NCI-H1105 treated with DMSO at 0.1 percent for 48 hours (cell line): ENCODE measurements at regions not wholly inside any gene's neighbourhood (a gene's known extent, or its start where the extent isn't known, plus 50 kb on each side); places are given as distances from the start of the nearest gene placed in this dataset.
"Not testable (repeated sequence)": the region's sequence is repeated elsewhere in the genome, so short reads cannot be mapped to it uniquely, and the experiment has no call there.

ENCODE experiments used
- DNase-seq: peaks from one replicate; lab custom pipeline; 2025; lab: John Stamatoyannopoulos, UW

DNA sequence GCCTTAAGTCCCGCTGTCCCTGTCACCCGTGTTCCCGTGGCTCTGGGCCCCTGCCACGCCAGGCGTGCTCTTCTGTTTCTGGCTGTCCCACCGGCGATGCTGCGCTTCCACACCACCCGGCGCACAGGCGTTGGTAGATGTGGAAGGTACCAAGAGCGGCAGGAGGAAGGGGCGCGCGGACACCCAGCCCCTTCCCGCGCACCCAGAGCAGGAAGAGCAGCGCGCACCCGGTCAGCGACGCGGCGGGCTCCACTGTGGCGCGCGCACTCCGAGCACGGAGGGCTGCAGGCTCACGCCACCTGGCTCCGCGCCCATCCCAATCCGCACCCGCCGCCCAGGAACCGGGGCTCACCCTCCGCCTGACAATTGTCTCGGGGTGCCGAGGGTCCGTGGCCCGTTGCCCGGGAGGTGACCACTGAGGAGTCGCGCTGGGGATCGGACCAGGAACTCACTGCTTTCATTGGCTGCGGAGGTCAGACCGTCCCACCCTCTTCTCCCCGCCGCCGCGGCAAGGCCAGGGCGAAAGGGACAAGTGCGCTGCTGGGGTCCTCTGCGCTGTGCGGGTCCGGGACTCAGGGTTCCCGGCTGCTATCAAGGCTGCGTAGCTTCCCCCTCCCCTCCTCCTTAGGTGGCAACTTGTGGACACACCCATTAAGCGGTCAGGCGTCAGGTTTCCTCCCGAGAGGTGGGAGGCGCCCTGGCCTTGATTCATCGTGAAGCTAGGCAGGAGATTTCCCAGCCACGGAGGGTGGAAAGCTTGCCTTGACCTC lies 121.6 kb upstream of the ZNF92 start:
- DNase-seq: peak; percentile 96

DNA sequence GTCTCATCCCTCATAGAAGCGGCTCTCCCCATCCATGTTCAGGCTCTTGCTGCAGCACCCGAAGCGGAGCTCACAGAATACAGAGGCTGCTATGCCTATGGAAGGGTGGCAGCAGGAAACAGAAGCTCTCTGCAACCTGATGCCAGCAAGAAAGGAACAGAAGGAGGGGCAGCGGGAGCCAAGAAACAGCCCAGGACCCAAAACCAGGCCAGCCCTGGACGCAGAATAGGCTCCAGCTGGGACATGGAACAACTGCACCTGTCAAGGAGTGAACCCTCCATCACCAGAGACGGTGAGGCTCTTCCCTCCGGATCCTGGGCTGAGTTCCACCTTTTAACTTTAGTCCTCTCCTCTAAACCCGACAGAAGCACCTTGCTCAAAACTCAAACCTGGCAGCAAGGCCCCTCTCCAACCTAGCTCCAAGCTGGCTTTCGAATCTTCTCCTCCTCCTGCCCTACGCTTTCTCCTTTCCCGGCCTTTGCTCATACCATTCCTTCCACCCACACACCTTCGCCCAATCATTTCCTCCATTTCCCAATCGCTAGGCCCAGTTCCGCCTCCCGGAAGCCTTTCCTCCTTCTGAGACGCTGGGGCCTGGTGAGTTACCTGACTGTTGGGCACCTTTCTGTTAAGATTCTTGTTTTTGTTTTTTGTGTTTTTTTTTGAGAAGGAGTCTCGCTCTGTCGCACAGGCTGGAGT lies 122.8 kb upstream of the ZNF92 start:
- no peak for DNase-seq

DNA sequence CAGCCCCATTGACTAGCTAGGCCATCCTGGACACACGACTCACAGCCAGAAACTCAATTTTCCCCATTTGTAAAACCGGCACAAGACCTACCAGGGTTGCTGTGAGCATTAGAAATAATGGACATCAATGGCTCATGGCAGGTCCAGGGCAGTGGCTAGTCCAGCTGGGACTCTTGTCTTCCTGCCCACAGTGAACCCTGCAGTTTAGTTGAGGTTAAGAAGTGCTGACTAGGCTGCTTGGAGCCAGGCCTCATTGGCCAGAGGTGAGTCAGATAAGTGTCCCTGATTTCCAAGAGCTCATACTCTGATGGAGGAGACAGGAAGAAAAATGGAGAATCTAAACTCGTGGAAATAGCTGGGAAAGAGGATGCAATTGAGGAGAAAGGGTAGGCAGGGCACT lies 123.4 kb upstream of the ZNF92 start:
- DNase-seq: no peak

DNA sequence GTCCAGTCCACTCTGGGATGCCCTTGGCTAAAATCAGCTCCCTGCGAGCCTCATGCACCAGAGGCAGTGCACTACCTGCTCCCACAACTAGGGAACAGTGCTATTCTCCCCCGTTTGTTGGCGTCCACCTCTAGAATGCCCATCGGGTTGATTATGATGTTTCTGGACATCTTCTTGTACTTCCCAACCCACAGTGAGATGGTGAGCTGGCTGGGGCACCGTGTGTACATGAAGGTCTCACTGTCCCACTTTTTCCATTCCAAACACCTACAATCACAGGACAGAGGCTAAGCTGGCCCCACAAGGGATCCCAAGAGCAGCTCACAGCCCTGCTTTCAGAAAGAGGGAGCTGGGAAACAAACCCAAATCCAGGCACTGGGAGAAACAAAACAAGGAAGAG lies 126.2 kb upstream of the ZNF92 start:
- DNase-seq: no peak

DNA sequence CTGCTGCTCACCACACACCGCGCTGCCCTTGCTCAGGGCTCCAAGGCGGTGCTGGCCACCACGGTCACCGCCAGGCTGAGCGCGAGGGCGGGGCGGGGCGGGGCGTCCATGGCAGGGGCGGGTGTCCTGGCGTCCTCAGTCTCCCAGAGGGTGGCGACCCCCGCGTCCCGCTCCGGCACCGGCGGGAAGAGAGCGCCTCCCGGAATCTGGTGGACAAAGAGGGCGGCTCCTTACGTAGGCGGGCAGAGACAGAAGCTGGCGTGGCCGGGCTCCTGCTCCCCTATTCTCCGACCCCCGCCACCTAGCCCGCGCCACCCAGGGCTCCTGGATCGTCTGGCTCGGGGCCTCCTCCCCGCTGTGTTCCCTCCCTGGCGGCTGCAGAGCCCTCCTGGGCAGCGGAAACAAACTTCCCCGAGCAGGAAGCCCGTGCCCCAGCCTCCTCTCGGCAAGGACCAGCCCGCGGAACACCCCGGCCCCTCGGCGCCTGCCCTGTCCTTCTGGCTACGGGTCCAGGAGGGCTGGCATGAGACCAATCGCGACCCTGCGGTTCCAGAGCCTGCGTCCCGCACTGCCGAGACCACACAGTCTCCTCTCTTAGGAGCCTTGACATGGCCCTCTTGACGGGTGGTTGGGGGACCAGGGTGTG lies 133.8 kb upstream of the ZNF92 start:
- DNase-seq: no peak

DNA sequence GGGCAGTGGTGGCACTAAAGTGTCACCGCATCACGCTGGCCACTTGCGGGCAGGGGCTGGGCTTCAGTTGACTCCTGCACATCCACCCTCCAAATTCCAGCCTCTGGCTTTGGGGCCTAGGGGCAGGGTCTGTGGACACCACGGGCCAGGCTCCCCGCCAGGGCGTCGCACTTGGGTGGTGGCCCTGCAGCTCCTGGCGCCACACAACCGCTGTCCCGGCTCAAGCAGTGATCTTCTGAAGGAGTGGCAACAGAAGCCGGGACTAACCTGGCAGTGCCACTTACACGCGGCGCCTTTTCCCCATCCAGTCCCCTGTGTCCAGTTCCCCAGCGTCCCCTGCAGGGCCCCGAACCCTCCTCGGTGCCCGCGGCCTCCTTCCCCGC lies 134.3 kb upstream of the ZNF92 start:
- DNase-seq: no peak

DNA sequence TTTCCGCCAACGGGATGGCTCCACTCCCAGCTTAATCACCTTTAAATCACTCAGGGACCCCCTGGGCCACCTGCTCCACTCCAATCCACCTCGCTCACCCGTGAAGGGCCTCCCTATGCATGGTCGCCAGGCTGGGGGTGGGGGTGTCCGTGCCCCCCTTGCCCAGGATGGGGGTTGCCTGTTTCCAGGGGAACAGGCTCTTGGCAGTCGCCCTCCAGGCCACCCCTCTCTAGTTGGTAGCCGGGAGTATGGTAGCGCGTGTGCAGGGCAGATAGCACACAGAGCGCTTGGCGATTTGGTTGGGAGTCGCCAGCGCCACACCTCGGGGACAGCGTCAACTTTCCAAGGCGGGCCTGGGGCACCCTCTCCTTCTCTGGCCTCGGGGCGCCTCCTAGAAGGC lies 134.9 kb upstream of the ZNF92 start:
- no peak for DNase-seq

DNA sequence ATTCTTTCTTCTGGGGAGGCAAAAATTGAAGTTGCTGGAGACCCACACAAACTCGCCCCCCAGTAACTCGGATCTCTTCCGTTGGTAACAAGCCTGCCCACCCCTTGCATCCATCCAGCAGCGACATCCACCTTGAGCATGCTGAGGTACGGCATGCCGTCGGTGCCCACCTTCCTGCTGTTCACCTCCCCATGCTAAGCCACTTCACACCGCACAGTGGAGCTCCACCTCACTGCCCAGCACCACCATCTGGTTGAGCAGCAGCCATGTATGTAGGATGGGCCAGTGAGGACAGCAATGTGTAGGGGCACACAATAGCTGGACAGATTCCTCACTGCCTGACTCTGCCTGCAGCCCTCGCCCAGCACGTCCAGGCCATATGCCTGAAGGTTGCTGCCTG lies 138.1 kb upstream of the ZNF92 start:
- DNase-seq: no peak

DNA sequence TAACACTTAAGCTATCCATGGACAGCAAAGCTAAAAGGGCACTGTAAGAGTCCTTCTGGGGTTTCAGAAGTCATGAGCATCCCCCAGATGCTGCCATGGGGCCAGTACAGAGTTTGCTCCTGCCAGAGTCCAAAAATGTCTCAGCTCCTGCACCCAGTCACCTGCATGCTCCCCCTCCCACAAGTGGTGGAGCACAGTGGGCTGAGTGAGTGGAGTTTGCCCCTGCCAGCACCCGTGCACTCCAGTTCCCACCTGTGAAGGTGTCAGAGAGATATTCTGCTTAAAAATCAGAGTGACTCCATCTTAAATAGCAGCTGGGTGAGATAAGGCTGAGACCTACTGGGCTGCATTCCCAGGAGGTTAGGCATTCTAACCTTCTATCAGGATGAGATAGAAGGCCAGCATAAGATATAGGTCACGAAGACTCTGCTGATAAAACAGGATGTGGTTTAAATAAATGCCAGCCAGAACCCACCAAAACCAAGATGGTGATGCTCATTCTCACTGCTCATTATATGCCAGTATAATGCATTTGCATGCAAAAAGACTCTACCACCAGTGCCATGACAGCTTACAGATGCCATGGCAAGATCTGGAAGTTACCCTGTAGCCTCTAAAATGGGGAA lies 140.1 kb upstream of the ZNF92 start:
- no peak for DNase-seq

DNA sequence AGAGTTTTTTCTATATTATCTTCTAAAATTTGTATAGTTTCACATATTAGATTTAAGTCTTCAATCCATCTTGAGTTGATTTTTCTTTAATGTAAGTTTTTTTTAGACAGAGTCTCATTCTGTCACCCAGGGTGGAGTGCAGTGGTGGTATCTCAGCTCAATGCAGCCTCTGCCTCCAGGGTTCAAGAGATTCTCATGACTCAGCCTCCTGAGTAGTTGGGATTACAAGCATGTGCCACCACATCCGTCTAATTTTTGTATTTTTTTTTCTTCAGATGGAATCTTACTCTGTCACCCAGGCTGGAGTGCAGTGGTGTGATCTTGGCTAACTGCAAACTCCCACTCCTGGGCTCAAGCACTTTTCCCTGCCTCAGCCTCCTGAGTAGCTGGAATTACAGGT lies 143.4 kb upstream of the ZNF92 start:
- no peak for DNase-seq

DNA sequence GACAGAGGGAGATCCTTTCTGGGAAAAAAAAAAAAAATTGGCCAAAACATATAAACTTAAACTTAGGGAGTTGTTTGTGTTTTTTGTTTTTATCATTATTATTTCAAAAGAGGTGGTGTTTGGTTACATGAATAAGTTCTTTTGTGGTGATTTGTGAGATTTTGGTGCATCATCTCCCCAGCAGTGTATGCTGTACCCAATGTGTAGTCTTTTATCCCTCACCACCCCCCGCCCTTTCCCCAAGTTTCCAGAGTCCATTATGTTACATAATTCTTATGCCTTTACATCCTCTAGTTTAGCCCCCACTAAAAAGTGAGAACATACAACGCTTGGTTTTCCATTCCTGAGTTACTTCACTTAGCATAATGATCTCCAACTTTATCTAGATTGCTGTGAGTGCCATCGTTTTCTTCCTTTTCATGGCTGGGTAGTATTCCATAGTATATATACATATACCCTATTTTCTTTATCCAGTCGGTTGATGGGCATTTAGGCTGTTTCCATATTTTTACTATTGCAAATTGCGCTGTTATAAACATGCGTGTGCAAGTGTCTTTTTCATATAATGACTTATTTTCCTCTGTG lies 148.1 kb upstream of the ZNF92 start:
- DNase-seq: no peak

DNA sequence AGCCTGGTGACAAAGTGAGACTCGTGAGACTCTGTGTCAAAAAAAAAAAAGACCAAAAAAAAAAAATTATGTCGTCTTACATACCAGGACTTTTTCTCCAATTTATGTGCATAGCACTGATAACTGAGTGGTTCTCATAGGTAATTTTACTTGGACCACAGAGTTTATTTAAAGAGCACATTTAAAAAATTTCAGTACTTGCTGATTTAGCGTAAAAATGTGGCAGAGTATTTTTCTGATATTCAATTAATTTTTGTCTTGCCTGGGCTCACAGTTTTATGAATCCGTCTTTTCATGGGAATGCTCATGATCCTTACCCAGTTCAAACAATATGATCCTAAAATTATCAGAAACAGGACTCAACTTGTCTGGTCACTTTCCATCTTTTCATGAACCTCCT lies 151.0 kb upstream of the ZNF92 start:
- no peak for DNase-seq

DNA sequence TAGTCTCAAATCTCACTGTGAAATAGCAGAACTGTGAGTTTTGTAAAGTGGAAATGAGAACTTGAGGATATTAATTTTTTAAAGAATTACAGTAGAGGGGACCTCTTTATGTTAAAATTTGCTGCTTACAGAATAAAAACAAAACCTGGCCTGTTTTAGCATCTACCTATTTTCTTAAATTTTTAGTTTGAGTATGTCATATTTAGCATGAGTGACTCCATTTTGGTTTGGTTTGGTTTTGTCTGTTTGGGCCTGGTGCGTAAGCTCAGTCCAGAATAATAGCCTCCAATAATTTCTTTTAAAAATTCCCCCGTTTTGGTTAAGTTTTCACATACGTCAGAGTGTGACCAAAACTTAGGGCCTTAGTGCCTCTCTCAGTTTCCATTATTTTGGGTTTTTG lies 152.0 kb upstream of the ZNF92 start:
- DNase-seq: no peak

DNA sequence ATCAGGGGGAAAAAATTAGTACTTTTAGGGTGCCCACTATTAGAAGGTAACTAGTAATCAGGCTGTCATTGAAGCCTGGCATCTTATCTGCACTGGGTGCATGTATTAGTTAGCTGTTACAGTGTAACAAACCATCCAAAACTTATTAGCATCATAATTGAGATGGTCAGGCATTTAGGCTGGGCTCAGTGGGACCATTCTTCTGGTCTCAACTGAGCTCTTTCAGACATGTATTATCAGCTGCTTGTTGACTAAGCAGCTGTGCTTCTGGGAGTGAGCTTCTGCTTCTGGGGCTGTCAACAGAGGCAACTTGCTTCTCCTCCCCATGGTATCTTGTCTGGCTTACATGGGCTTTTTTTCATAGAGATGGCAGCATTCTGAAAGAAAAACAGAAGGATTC lies 154.0 kb upstream of the ZNF92 start:
- no peak for DNase-seq

DNA sequence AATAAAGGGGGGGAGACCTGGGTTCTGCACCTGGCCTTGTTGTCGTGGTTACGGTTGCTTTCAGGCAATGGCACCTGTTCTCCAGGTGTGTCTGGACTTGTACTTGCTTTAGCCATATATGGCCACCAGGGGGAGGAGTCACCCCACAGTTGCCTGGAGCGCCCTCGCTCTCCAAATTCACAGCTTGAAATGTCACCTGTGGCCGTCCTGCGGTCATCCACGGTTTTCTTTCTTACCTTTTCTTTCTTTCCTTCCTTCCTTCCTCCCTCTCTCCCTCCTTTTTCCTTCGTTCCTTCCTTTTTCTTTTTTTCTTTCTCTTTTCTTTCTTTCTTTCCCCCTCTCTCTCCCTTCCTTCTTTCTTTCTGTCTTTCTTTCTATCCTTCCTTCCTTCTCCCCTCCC lies 157.2 kb upstream of the ZNF92 start:
- DNase-seq: peak; percentile 93

DNA sequence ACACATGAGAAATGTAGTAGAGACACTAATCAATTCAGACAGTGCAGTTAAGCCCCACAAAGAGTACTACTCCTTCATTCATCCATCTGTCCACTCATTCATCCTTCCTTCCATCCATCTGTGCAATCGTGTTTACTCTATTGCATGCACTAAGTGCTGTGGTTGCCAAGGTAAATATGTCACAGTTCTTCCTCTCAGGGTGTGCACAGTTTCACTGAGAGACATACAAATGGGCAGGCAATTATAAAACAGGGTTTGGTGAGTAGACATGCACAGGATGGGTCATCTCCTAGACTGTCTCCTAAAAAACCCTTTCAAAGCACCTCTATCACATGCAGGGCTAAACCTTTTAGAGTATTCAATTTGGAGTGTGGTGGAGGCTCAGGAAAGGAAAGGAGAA lies 160.4 kb upstream of the ZNF92 start:
- DNase-seq: not testable (repeated sequence)

DNA sequence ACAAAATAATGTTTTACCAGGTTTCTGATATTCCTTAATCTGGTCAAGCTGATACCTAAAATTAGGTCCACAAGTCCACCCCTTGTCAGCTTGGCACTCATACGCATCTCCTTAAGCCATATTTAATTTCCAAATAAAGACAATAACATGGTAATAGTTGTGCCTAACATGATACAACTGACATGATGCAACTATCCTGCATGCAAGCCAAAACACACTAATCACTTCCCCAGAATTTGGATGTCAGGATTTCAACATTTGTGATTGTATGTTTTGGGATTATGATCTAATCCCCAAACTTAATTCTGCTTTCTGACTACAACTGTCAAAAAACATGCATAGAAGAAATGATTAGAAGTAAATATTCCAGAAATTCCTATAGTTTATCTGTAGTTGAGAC lies 174.4 kb upstream of the ZNF92 start:
- DNase-seq: not testable (repeated sequence)

DNA sequence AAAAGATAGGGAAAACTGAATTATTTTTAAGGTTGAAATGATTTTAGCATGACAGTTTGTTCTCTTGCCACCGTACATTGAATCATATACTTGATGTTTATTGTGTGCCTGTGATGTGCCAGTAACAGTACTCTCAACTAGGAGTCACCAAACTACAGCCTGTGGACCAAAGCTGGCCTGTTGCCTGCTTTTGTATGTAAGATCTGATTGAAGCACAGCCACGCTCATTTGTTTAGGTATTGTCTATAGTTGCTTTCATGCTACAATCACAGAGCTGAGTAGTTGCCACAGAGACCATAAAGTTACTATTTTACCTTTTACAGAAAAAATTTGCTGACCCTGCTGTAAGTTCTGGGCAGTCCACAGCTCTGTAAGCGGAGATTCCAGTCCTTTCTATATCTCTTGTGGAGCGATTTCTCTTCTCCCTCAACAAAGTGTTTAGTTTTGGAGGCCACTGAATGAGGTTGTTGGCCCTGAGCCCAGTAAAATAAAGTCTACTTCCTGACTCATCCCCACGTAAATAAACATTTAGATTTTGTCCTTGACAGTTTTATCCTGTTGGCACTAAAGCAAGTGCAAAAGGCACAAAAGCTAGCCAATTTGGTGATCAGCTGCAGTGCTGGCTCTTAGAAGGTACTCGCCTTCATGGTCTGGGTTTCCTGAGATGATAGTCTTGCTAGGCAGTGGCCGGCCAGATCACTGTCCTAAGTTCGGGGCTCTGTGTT lies 180.2 kb upstream of the ZNF92 start:
- DNase-seq: not testable (repeated sequence)

DNA sequence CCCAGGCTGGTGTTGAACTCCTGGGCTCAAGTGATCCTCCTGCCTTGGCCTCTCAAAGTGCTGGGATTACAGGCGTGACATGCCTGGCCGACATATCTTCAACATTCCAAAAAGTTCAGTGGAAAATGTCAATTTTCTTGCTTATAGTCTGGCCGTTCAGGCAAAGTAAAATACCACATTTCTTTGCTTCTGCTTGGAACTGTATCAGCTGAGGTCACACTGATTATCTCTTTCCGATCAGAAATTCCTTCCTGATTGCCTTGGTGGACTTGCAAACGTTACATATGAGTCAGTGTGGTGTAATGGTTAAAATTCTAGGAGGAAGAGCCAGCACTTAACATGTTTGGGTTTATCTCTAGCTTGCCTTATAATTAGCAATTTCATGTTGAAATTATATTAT lies 170.6 kb upstream of the ERV3-1 start:
- not testable (repeated sequence) for DNase-seq

DNA sequence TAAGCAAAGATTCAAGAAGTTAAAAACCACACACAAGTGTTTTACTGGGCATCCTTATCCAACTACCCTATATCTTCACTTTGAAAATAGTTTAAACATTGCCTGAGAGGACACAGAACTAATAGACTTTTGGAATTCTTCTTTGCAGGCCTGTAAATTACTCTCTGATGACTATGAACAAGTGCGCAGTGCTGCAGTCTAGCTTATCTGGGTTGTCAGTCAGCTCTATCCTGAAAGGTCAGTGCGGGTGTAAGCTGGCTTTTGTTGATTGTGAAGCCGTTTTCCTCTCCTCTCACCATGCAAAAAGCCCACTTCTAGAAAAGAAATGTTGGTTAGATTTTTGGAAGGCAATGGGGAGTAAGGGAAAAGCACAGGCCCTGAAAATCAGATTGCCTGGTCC lies 143.6 kb upstream of the ERV3-1 start:
- not testable (repeated sequence) for DNase-seq

DNA sequence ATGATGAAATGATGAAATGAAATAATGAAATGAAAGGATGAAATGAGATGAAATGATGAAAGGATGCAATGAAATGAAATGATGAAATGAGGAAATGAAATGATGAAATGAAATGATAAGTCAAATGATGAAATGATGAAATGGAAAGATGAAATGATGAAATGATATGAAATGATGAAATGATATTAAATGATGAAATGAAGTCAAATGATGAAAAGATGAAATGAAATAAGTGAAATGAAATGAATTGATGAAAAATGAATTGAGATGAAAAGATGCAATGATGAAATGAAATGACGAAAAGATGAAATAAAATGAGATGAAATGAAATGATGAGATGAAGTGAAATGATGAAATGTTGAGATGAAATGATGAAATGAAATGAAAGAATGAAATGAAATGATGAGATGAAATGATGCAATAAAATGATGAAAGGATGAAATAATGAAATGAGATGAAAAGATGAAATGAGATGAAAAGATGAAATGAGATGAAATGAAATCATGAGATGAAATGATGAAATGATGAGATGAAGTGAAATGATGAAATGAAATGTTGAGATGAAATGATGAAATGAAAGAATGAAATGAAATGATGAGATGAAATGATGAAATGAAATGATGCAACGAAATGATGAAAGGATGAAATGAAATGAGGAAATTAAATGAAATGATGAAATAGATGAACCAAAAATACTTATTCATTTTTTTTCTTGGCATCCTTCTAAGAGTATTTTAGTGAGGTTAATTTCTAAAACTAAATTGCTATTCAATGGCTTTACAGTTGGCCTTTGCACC lies 139.8 kb upstream of the ERV3-1 start:
- not testable (repeated sequence) for DNase-seq
